ENCODE measurements at regions not wholly inside any gene's neighbourhood (a gene's known extent, or its start where the extent isn't known, plus 50 kb on each side); places are given as distances from the start of the nearest gene placed in this dataset.

DNA sequence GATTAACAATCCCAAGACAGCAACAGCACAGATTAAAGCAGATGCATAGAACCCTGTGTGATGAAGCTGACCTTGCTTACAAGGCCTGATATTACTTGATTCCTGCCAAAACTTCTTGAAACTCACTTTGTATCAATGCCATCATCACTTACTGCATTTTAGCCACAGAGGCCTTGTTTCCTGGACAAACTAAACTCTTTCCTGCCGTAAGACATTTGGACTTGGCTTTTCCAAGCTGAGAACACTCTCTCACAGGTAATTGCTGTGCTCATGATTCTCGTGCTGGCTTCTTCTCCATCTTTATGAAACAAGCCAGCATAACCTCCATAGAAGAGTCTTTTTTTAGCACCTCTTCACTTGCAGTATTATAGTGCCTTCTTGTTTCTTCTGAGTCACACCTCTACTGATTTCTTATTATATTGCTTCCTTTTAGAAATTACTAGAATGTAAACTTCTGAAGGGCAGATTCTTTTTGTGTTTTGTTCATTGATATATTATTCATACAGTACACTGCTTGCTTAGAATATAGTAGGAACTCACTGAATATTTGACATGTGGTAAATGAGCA lies 456.5 kb upstream of the ZNF608 start:
- TF ChIP-seq, protein P1, sequence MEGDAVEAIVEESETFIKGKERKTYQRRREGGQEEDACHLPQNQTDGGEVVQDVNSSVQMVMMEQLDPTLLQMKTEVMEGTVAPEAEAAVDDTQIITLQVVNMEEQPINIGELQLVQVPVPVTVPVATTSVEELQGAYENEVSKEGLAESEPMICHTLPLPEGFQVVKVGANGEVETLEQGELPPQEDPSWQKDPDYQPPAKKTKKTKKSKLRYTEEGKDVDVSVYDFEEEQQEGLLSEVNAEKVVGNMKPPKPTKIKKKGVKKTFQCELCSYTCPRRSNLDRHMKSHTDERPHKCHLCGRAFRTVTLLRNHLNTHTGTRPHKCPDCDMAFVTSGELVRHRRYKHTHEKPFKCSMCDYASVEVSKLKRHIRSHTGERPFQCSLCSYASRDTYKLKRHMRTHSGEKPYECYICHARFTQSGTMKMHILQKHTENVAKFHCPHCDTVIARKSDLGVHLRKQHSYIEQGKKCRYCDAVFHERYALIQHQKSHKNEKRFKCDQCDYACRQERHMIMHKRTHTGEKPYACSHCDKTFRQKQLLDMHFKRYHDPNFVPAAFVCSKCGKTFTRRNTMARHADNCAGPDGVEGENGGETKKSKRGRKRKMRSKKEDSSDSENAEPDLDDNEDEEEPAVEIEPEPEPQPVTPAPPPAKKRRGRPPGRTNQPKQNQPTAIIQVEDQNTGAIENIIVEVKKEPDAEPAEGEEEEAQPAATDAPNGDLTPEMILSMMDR (IDR thresholded peaks at IDR 0.05), result no peak
- TF ChIP-seq POLR2A (IDR thresholded peaks at IDR 0.05), result no peak

All from tibial nerve (tissue), 3 donors.